Renal pelvis (tissue), 1 donor: ENCODE measurements at regions not wholly inside any gene's neighbourhood (a gene's known extent, or its start where the extent isn't known, plus 50 kb on each side); places are given as distances from the start of the nearest gene placed in this dataset.
"Not testable (repeated sequence)": the region's sequence is repeated elsewhere in the genome, so short reads cannot be mapped to it uniquely, and the experiment has no call there.

ENCODE experiments used
- DNase-seq: peaks from one replicate; pipeline ENCODE4 v3.0.0-alpha.2; 2013

DNA sequence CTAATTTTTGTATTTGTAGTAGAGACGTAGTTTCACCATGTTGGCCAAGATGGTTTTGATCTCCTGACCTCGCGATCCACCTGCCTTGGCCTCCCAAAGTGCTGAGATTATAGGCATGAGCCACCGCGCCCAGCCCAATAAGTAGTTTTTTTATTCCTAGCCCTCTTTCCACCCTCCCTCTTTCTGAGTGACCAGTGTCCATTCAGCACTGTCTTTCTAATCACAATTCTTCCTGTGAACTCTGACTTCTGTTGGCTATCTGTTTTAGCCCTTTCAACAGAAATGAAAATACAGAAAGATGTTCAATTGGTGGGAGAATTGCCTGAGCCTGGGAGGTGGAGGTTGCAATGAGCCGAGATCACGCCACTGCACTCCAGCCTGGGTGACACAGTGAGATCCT is 122.3 kb upstream of the LIFR start:
- DNase-seq, result not testable (repeated sequence)

DNA sequence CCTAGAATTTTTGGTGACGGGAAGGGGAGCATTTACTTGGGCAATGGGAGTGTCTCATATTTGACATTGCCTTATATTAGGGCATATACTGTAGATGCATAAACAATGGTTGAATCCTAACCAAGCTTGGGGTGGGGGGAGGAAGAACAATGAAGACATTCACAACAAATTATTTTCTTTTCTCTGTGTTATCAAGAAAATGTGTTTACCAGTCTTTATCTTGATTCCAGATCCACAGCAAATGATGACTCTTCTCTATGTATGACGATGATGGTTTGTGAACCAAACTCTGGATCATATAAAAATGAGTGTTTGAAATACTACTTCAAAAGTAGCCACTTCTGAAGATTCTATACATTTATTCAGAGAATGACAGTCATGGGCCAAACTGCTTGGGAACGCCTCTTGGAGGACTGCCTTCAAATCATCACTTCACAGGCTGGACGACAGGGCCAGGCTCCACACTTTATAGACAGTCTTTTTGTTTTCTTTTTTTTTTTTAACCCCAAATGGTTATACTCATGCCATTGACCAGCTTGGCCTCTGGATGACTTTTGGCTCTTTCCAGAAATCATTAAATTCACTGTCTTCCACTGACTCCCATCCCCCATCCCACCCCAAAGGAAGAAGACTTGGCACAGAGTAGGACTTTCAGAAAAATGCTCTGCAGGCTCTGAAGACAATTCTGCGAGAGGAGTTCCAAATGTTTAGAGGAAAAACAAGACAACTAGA is 123.8 kb upstream of the LIFR start:
- peak; percentile 68 for DNase-seq

- no peak for DNase-seq
Observed at GRCh38 chr5:38681029-38681706, 124.7 kb upstream of the LIFR start.

DNA sequence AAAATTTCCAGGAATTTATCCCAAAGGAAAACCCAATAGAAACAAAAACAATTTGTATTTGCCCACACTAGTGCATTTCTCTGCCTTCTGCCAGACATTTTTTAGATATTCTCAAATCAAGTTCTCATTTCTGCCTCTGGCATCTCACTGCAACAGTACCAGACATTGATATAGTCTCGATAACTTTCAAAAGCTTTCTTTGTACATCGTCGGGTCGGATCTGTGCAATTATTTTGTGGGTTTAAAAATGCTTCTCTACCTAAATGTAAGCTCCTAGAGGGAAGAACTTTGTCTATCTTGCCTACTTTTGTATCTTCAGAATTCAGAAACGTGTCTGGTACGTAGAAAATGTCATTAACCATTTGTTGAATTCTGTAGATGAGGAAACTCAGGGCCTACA is 125.5 kb upstream of the LIFR start:
- no peak for DNase-seq

- DNase-seq, result no peak
Observed at GRCh38 chr5:38686658-38687057, 130.2 kb upstream of the LIFR start.

DNA sequence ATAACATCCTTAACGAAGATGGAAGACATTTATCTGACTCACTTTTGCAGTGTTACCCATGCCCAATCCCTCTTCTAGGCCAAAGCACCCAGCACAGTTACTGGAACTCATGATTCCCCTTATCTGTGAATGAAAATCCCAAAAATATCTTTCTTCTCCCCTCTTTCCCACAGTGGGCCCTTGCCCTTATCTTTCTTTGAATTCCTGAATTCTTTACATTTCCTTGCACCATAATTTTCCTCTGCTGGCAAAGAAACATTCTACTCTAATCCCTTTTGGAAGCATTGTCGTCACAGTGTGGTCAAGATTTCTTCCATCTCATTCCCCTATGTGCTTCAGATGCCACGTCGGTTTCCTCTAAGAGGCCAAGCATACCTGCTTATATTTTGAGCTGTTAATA is 135.9 kb upstream of the LIFR start:
- DNase-seq, result no peak

DNA sequence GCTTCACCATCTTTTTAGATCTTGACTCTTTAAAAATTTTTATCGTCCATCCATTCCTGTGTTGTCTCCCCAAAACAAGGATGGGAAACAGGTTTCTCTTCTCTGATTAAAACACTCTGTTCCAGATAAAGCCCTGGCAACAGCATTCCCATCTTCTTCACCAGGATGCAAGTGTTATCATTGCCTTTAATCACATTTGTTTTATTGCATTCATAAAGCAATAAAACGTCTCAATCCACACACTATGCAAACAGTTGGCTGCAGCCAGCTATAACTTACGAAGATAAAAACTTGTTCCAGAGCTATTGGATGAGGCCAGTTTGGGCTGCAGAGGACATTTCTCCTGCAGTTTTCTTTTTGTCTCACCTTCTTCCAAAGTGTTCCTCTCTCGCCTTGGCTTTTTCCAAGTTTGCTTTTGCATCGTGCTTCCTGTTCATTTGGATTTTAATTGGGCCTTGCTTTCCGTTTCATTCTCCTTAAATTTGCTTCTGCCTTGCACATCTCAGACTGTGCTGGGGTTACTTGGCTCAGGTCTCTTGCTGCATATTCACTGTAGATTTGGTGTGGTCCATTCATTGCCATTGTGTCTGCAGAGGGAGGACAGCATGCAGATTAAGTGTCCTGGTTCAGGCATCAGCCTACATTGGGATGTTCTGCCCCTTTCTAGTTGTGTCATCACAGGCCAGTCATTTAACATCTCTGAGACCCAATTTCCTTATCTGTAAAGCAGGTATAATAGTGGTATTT is 136.5 kb upstream of the LIFR start:
- no peak for DNase-seq

DNA sequence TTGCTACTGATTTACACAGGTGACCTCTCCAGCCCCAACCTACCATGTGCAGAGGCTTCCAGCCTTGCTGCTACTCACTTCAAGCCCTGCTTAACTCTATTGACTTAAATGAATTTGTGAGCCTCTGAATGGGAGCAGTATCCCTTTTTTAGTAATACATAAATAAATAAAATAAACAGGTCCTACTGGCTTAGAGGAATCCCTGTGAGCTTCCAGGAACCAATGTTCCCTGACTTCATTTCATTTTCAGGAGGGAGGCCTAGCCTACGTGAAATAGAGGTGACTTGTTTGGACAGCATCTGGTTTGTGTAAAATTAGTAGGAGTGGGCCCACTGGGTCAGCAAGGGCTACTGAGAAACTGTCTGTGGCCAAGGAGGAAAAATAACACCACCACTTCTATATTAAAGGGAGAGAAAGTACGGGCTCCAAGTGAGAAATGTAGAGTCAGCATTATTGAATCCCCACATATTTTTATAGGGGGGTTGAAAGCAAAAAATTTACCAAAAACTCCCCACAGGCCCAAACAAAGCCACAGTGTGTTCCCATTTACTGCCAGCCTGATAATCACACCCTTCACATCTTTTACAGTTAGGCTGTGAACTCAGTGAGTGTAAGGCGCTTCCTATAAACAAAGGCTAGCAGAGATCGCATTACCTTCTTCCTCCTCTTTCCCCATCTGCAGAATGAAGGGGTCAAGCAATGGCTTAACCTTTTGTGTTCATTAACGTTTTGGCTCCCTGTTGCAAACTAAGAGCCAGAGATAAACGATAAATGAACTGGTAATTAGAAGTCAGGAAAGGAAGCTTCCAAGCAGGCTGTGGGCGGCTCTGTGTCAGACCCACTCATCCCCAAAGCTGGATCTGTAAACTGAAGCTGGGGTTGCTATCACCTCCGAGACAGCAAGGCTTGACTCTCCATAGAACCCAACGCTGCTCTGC is 138.8 kb upstream of the LIFR start:
- peak; percentile 63 for DNase-seq

GRCh38 chr5:38697013-38697412 is 140.6 kb upstream of the LIFR start:
- no peak for DNase-seq

DNA sequence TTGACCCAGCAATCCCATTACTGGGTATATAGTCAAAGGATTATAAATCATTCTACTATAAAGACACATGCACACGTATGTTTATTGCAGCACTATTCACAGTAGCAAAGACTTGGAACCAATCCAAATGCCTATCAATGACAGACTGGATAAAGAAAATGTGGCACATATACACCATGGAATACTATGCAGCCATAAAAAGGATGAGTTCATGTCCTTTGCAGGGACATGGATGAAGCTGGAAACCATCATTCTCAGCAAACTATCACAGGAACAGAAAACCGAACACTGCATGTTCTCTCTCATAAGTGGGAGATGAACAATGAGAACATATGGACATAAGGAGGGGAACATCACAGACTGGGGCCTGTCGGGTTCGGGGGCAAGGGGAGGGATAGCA is 140.3 kb upstream of the OSMR start:
- DNase-seq, result not testable (repeated sequence)

- DNase-seq, result no peak
Observed at GRCh38 chr5:38706376-38706775, 139.4 kb upstream of the OSMR start.

DNA sequence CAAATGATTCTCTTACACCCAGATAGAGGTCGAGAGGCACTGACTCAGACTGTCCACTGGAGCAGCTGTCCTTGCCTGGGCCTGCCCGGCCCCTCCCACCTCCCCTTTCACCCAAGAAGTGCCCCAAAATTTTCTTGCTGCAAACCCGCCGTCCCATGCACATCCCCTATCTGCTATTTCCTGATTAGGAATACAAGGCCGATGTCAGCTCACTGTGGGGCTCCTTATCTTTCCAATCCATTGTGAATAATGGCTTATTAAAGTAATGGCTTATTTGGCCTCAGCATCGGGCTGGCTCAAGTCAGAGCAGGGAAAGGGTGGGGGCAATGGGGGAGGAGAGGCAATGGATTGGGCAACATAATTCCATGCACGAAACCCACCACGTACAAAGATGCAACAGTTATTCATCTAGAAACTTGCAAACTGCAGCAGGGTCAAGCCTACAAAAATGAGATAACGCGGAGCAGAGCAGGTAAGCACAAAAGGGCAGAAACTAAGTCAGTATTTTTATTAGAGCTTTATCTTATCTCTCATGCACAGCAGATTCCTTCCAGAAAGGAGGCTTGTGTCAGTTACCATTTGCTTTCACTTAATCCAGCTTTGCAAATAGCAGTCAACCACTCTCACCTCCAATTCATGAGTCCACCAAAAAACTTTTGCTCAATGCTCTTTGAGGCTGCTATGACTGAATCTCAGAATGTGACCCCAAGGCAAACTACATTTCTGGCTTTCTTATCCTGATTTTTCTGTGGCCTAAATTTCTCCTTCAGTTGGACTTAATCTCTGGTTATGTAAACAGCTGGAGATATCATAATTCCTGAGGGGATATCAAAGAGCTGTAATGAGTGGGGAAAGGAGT is 138.2 kb upstream of the OSMR start:
- no peak for DNase-seq

DNA sequence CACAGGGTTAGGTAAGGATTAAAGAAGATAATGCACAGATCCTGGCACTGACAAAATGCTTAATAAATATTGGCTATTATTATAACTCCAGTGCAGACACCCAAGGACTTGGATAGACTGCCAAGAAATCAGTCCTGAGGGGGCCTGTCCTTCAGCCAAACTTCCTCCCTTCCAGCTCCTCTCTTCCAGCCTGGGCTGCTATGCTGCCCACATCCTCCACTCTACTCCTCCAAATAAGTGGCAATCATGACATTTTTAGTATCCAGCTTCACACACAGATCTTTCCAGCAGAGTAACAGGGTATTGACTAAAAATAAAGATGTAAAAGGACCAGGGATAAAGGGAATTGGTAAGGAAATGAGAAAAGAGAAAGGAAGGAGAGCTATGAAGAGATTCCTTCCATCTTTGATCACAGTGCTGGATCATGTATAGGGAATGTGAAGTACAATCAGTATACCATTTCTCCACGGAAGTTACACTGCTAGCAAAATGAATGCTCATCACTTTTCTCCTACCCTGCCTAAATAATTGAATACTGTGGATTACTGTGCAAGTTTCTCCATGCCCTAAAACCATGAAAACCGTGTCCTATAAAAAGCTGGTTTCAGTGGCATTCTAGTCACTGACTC is 136.0 kb upstream of the OSMR start:
- no peak for DNase-seq

- no peak for DNase-seq
Observed at GRCh38 chr5:38710627-38711026, 135.2 kb upstream of the OSMR start.

DNA sequence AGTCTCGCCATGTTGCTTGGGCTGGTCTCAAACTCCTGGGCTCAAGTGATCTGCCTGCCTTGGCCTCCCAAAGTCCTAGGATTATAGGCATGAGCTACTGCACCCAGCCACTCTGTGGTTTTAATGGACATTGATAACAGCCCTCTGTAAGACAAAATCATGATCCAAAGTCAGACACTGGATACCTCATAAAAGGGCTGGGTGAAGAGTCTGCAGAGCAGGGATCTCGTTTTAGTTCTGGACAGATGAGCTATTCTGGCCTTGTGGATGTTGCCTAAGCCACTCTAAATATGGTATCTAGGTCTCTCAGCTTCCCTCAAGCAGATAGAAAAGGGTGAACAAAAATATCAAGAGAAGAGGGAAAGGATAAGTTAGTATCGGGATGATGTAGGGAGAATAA is 133.4 kb upstream of the OSMR start:
- no peak for DNase-seq

- DNase-seq, result no peak
Observed at GRCh38 chr5:38714240-38714639, 131.6 kb upstream of the OSMR start.

DNA sequence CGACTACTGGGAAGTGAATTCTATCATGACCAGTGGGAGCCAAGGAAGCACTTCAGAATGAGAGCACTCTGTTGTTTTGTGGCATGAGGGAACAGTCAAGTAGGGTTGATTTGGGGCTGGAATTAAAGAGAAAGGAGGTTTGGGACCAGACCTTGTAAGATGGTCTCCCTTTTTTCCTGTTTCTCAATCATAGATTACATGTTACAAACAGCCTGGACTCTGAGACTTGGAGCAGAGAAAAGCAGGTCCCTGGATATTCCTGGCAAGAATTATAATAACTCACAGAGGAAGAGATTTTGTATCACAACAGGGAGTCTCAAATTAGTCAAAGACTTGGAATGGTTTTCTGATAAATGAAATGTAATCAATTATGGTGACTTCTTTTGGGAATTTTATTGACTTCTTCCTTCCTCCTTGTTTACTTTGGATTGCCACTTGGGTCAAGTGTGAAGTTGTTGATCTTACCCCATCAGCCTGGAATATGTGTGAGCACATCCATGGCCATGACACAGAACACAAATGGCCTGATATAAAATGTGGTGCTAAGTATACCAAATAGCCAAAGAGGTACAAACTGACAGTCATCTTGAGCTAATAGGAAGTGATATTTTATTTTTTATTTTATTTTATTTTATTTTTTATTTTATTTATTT is 131.0 kb upstream of the OSMR start:
- no peak for DNase-seq

DNA sequence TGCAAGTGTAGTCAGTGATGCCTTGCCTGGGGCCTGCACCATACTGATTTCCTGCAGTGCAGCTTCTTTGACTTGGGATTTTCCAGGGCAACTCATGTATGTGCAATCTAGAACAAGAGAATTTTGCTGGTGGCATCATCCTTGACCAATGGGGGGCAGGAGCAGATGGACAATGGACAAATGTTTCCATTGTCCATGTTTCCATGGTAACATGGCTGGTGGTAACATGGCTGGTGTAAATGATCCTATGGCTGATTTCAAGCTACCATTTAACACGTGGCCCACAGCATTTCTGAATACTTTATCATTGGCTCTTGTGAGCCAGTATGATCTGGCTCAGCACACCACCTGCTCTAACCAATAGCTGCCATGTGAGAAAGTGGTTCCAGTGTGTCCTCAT is 130.1 kb upstream of the OSMR start:
- no peak for DNase-seq

GRCh38 chr5:38716516-38716915 is 129.3 kb upstream of the OSMR start:
- DNase-seq, result no peak
